Endothelial cell of umbilical vein (primary cell): ENCODE measurements at regions not wholly inside any gene's neighbourhood (a gene's known extent, or its start where the extent isn't known, plus 50 kb on each side); places are given as distances from the start of the nearest gene placed in this dataset.

ENCODE experiments used
- EZH2 ChIP-seq: IDR thresholded peaks from 2 replicates; pipeline ENCODE4 v1.6.1; 2012; ENCODE audit warnings: borderline replicate concordance, low read depth, mild to moderate bottlenecking, moderate library complexity, low read length, inconsistent platforms; ENCODE audit not compliant: severe bottlenecking
- FOS ChIP-seq: IDR thresholded peaks from 2 replicates; pipeline ENCODE4 v1.6.1; 2011; ENCODE audit warnings: mild to moderate bottlenecking, low read length, moderate library complexity, borderline replicate concordance; ENCODE audit not compliant: insufficient read depth
- GATA2 ChIP-seq: IDR thresholded peaks from 2 replicates; pipeline ENCODE4 v1.7.0; 2011; ENCODE audit warnings: low read depth, mild to moderate bottlenecking, moderate library complexity, mixed read lengths, low read length; ENCODE audit not compliant: insufficient read length, insufficient read depth
- JUN ChIP-seq: IDR thresholded peaks from 2 replicates; pipeline ENCODE4 v1.6.1; 2011; ENCODE audit warnings: borderline replicate concordance, low read depth; ENCODE audit not compliant: insufficient read length, insufficient read depth
- MYC ChIP-seq: IDR thresholded peaks from one replicate; pipeline ENCODE4 v1.6.1; 2011; ENCODE audit warnings: mild to moderate bottlenecking, low read depth, low read length
- POLR2A ChIP-seq: IDR thresholded peaks from 2 replicates; pipeline ENCODE4 v1.6.1; 2012; ENCODE audit warnings: low read depth, mild to moderate bottlenecking, control low read depth, low read length
- TF ChIP-seq, protein P1 (sequence below), 2 donors: IDR thresholded peaks; 1 replicate in 1 of 2; 2 replicates in 1 of 2; pipeline ENCODE4 v1.5.1; 2011; ENCODE audit warnings: low read length in 2 of 2, mild to moderate bottlenecking in 2 of 2, moderate library complexity in 2 of 2, control low read depth in 1 of 2, inconsistent platforms in 1 of 2, low read depth in 1 of 2; ENCODE audit not compliant: insufficient read depth in 1 of 2; ENCODE audit errors: extremely low read depth in 1 of 2
- TF ChIP-seq, protein P2 (sequence below): IDR thresholded peaks from 2 replicates; pipeline ENCODE4 v1.6.1; 2011; ENCODE audit not compliant: insufficient read depth, insufficient read length

DNA sequence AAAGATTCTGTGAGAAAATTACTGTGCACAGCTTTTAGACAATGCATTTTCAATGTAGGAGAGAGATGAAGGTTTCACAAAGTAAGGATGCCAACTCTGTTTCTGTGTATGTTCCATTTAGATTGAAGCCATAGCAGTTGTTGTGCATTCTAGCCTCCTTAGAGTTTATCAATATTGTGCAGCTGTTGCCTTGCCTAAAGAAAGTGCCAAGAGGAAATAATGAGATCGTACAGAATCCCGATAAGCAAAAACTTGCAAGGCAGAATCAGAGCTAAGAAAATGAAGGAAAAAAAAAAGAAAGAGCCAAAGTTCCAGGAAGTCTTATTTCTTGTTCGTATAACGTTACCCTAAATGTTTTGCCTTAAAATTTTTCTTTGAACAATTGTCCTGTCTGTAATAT, 965.0 kb downstream of the DCDC2C start:
- TF ChIP-seq, protein P1, sequence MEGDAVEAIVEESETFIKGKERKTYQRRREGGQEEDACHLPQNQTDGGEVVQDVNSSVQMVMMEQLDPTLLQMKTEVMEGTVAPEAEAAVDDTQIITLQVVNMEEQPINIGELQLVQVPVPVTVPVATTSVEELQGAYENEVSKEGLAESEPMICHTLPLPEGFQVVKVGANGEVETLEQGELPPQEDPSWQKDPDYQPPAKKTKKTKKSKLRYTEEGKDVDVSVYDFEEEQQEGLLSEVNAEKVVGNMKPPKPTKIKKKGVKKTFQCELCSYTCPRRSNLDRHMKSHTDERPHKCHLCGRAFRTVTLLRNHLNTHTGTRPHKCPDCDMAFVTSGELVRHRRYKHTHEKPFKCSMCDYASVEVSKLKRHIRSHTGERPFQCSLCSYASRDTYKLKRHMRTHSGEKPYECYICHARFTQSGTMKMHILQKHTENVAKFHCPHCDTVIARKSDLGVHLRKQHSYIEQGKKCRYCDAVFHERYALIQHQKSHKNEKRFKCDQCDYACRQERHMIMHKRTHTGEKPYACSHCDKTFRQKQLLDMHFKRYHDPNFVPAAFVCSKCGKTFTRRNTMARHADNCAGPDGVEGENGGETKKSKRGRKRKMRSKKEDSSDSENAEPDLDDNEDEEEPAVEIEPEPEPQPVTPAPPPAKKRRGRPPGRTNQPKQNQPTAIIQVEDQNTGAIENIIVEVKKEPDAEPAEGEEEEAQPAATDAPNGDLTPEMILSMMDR (IDR thresholded peaks at IDR 0.05; ENCODE audit: extremely low read depth in 1 of 2, insufficient read depth in 1 of 2, low read depth in 1 of 2, low read length in 2 of 2), result no peak
- TF ChIP-seq EZH2 (no peak), JUN (no peak), MYC (no peak), POLR2A (no peak), GATA2 (no peak), FOS (no peak)
- TF ChIP-seq, protein P2, sequence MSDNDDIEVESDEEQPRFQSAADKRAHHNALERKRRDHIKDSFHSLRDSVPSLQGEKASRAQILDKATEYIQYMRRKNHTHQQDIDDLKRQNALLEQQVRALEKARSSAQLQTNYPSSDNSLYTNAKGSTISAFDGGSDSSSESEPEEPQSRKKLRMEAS, result no peak
